HAP-1 (cell line): ENCODE measurements at regions not wholly inside any gene's neighbourhood (a gene's known extent, or its start where the extent isn't known, plus 50 kb on each side); places are given as distances from the start of the nearest gene placed in this dataset.
"Not testable (repeated sequence)": the region's sequence is repeated elsewhere in the genome, so short reads cannot be mapped to it uniquely, and the experiment has no call there.

Experiments
- DNase-seq, 2 experiments: peaks; one replicate each; pipeline ENCODE4 v3.0.0-alpha.2; 2016 to 2020; ENCODE audit warnings: low spot score in 2 of 2
- H3K27me3 ChIP-seq: fragments of 250-450 bp; sonication (Bioruptor Pico); 2 replicates; pipeline ENCODE4 v1.5.1; 2020; ENCODE audit warnings: low read depth, mild to moderate bottlenecking, moderate library complexity
- H3K36me3 ChIP-seq: fragments of 250-450 bp; sonication (Bioruptor Pico); replicated peaks from 2 replicates; pipeline ENCODE4 v1.5.1; 2020; ENCODE audit warnings: mild to moderate bottlenecking
- H3K4me1 ChIP-seq: fragments of 250-450 bp; sonication (Bioruptor Pico); 2 replicates; pipeline ENCODE4 v1.5.1; 2020; ENCODE audit warnings: mild to moderate bottlenecking
- H3K4me3 ChIP-seq: fragments of 250-450 bp; sonication (Bioruptor Pico); 2 replicates; pipeline ENCODE4 v1.5.1; 2020; ENCODE audit warnings: mild to moderate bottlenecking, moderate library complexity
- H3K9me3 ChIP-seq: fragments of 250-450 bp; sonication (Bioruptor Pico); 2 replicates; pipeline ENCODE4 v1.5.1; 2020; ENCODE audit warnings: mild to moderate bottlenecking, moderate library complexity
- in situ Hi-C: fragments of 300-500 bp; cut with MboI; formaldehyde crosslinking; loops from 3 replicates; pipeline ENCODE4 v1.14.3; 2020; ENCODE audit warnings: low sequenced_read_pairs, inconsistent platforms, mixed read lengths

DNA sequence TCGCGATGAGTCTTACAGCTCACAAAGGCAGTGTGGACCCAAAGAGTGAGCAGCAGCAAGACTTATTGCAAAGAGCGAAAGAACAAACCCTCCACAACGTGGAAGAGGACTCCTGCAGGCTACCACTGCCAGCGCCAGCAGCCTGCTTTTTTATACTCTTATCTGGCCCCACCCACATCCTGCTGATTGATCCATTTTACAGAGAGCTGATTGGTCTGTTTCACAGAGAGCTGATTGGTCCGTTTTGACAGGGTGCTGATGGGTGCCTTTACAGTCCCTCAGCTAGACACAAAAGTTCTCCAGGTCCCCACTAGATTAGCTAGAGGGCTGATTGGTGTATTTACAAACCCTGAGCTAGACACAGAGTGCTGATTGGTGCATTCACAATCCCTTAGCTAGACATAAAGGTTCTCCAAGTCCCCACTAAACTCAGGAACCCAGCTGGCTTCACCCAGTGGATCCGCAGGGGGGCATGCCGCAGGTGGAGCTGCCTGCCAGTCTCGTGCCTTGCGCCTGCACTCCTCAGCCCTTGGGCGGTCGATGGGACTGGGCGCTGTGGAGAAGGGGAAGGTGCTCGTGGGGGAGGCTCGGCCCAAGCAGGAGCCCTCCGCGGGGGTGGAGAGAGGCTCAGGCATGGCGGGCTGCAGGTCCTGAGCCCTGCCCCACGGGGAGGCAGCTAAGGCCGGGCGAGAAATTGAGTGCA lies 75.7 kb downstream of the QDPR start:
- DNase-seq, H3K36me3 ChIP-seq, H3K4me1 ChIP-seq, H3K27me3 ChIP-seq, H3K9me3 ChIP-seq, H3K4me3 ChIP-seq, in situ Hi-C loops: not testable (repeated sequence)

DNA sequence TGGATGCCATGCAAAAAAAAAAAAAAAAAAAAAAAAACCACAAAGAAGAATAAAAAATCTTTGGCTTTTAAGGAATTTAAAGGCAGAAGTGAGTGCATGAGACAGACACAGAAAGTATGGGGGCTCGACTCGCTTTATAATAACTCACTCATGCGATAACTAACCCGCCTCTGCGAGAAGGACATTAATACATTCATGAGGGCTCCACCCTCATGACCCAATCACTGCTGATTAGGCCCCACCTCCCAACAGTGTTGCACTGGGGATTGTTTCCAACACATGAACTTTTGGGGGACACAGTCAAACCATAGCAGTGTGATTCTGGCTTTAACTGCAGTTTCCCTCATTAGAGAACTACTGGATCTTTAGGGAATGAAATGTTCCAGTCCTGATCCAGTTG lies 78.1 kb downstream of the QDPR start:
- Histone ChIP-seq H3K27me3 (no peaks in the 10 kb centered on the region; the same call in 1 of the 2 replicates), H3K4me3 (no peak overlapping the region), H3K36me3 (no peaks in the 10 kb centered on the region), H3K4me1 (no peaks in the 10 kb centered on the region), H3K9me3 (no peaks in the 10 kb centered on the region)
- in situ Hi-C loops, result no loop called here
- DNase-seq, result no peak

DNA sequence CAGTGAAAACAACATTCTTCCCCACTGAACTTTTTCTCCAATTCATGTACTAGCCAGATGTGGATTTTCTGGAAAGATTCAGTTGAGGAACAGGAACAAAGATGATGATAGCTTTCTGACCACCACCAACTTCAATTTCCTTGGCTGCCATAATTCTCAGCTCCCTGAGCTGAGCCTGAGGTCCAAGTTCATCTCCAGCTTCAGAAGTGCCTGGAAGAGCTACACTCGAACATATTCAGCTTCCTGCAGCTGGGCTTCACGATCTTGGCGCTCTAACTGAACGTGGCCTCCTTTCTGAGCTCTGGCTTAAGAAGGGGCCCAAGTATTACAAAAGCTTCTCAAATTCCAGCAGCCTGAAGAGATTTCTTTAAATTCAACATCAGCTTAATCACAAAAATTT lies 83.9 kb downstream of the QDPR start:
- no peak overlapping the region for H3K4me3 ChIP-seq
- peaks cover 3% of the 10 kb centered on the region; the same call in 1 of the 2 replicates for H3K27me3 ChIP-seq
- no peaks in the 10 kb centered on the region for H3K9me3 ChIP-seq
- H3K36me3 ChIP-seq, result no peaks in the 10 kb centered on the region
- in situ Hi-C loops, result no loop called here
- H3K4me1 ChIP-seq, result no peaks in the 10 kb centered on the region
- no peak for DNase-seq

DNA sequence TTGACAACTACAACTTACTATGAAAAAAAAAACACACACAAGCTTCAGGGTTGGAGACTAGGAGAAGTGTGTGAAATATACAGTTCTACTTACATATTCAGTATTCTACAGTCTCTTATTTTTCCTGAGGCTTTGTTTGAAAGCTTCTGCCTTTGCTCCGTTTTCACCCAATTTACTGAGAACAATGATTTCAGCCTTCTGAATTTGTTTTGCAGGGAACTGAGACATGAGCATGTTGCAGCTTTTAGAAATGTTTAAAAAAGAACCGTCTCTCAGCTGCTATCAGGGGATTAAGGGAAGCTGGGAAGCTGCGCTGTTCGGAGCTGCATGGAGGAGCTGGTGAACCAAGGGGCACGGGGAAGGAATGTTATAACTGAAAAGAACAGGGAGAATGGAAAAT lies 85.7 kb downstream of the QDPR start:
- in situ Hi-C loops, result no loop called here
- Histone ChIP-seq H3K4me1 (no peaks in the 10 kb centered on the region), H3K4me3 (no peak overlapping the region), H3K36me3 (no peaks in the 10 kb centered on the region), H3K9me3 (no peaks in the 10 kb centered on the region), H3K27me3 (0 out of 2 replicates have a peak, but pooled peaks cover 3% of the 10 kb centered on the region)
- DNase-seq, result no peak

DNA sequence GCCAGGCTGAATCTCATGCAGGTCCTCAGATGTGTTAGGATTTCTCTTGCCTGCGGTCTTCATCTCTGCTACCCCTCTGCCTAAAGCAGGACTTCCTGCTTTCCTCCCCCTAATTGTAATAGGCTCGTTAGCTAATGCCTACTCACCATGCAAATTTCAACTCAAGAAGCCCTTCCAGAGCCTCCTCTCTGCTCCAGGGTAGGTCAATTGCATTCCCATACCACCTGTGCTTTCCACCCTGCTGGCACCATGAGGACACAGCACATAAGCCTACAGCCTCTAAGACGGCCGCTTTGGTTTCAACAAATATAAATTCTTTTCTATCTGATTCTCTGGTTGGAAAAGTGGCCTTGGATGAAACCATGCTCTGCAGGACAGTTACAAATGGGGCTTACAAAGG lies 93.9 kb downstream of the QDPR start:
- no peaks in the 10 kb centered on the region for H3K36me3 ChIP-seq
- DNase-seq, result no peak
- in situ Hi-C loops, result no loop called here

DNA sequence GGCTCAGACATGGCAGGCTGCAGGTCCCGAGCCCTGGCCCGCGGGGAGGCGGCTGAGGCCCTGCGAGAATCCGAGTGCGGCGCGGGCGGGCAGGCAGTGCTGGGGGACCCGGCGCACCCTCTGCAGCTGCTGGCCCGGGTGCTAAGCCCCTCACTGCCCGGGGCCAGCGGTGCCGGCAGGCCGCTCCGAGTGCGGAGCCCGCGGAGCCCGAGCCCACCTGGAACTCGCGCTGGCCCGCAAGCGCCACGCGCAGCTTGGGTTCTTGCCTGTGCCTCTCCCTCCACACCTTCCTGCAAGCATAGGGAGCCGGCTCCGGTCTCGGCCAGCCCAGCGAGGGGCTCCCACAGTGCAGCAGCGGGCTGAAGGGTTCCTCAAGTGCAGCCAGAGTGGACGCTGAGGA lies 97.5 kb downstream of the QDPR start:
- no peaks in the 10 kb centered on the region; the same call in 1 of the 2 replicates for H3K27me3 ChIP-seq
- no peaks in the 10 kb centered on the region for H3K9me3 ChIP-seq
- in situ Hi-C loops, result no loop called here
- H3K4me1 ChIP-seq, result no peaks in the 10 kb centered on the region
- no peak for DNase-seq
- no peak overlapping the region for H3K4me3 ChIP-seq
- no peaks in the 10 kb centered on the region for H3K36me3 ChIP-seq

More for the DNA sequence above, 93.9 kb downstream of the QDPR start:
- H3K27me3 ChIP-seq, result no peaks in the 10 kb centered on the region; the same call in 1 of the 2 replicates
- H3K9me3 ChIP-seq, result no peaks in the 10 kb centered on the region
- no peaks in the 10 kb centered on the region for H3K4me1 ChIP-seq
- no peak overlapping the region for H3K4me3 ChIP-seq

DNA sequence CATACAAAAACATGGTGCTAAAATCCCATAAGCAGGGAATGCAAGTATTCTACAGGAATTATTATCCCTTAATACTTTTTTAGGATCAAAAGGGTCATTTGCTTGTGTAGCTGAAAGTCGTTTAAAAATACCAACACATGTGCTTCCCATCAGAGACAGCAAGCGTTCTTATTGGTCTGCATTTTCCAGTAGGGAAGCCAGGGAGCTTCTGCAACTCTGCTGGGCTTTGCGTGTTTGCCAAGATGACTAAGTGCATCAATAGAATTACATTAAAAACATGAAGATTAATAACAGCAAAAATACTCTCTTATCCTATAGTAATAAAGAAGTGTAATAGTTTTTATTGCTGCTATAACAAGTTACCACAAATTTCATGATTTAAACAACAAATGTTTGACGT lies 111.2 kb downstream of the QDPR start:
- in situ Hi-C loops, result no loop called here
- no peaks in the 10 kb centered on the region for H3K36me3 ChIP-seq
- no peaks in the 10 kb centered on the region for H3K9me3 ChIP-seq
- no peaks in the 10 kb centered on the region for H3K27me3 ChIP-seq
- DNase-seq, result no peak
- no peaks in the 10 kb centered on the region for H3K4me1 ChIP-seq
- H3K4me3 ChIP-seq, result no peak overlapping the region

DNA sequence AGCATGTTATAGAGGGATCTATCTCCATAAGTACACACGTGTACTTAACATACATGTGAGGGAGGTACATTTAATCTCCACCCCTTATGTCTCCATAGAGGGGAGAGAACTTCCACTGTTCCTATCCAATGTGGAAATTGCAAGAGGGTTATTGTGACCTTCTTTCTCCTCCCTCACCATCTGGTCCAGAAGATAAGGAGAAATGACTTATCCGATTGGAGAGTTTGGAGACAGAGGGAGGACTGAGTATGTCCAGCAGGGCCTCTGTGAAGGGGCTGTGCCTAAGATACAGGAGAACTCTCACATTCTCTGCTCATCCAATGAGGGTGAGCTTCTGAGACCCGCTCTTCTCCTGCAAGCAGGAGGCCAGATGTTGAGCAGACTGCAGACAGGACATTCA lies 113.1 kb downstream of the QDPR start:
- Histone ChIP-seq H3K4me3 (no peak overlapping the region), H3K9me3 (no peaks in the 10 kb centered on the region), H3K4me1 (no peaks in the 10 kb centered on the region), H3K27me3 (no peaks in the 10 kb centered on the region), H3K36me3 (no peaks in the 10 kb centered on the region)
- DNase-seq, result no peak
- in situ Hi-C loops, result no loop called here

DNA sequence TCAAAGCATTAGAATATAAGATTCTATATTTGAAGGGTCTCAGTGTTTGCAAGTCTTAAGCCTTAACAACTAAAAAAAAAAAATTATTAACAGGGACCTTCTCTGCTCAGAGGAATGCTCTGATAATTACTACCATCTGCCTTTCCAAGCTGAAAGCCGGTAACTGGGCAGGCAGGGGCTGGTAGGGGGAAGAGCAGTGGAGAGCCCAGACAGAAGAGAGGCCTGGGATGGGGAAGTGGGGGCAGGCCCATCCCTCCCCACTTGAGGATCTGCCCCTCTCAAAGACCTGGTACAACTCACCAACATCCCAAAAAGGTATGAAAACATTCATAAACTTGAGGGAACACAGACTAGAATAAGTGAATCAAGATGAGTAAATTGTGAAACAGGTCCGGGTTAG lies 113.9 kb downstream of the QDPR start:
- no peak overlapping the region for H3K4me3 ChIP-seq
- no peaks in the 10 kb centered on the region for H3K27me3 ChIP-seq
- H3K4me1 ChIP-seq, result no peaks in the 10 kb centered on the region
- H3K36me3 ChIP-seq, result no peaks in the 10 kb centered on the region
- in situ Hi-C loops, result no loop called here
- no peaks in the 10 kb centered on the region for H3K9me3 ChIP-seq
- DNase-seq, result no peak

DNA sequence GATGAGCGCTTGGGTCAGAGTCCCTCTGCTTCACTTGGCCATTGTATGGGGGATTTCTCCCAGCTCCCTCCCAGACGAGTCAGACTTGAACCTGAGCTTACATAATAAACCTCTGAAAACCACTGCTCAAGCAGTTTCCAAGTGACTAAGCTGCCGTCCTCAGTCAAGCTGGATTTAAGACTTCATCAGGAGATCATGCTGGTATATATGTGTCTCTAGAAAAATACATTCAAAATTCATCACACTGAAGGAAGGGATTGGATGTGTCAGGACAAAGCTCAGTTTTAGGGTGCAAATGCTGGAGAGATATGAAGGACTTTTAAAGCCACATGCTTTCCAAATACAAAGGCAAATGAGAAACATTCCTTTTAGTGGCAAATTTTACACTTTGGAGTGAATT lies 114.3 kb downstream of the QDPR start:
- H3K36me3 ChIP-seq, result no peaks in the 10 kb centered on the region
- no peaks in the 10 kb centered on the region for H3K27me3 ChIP-seq
- no peaks in the 10 kb centered on the region for H3K9me3 ChIP-seq
- DNase-seq, result no peak
- H3K4me3 ChIP-seq, result no peak overlapping the region
- in situ Hi-C loops, result no loop called here
- no peaks in the 10 kb centered on the region for H3K4me1 ChIP-seq

DNA sequence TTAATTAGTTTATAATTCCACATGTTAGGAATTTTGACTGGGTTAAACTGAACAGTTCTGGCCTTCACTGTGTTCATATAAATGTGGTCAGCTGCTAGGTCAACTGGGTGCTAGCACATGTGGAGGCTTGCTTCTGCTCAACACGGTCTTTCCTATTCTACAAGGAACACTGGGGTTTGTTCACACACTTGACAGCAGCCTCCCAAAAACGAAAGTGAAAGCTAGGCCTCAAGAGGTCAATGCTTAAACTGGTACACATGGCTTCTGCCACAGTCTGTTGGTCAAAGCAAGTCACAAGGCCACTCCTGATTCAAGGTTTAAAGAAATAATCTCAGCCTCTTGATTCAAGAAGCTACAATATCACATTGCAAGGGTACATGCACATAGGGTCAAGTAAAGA lies 126.5 kb downstream of the QDPR start:
- no peaks in the 10 kb centered on the region for H3K27me3 ChIP-seq
- no peaks in the 10 kb centered on the region for H3K36me3 ChIP-seq
- no peak for DNase-seq
- H3K4me1 ChIP-seq, result no peaks in the 10 kb centered on the region
- in situ Hi-C loops, result no loop called here
- no peak overlapping the region for H3K4me3 ChIP-seq
- H3K9me3 ChIP-seq, result no peaks in the 10 kb centered on the region

DNA sequence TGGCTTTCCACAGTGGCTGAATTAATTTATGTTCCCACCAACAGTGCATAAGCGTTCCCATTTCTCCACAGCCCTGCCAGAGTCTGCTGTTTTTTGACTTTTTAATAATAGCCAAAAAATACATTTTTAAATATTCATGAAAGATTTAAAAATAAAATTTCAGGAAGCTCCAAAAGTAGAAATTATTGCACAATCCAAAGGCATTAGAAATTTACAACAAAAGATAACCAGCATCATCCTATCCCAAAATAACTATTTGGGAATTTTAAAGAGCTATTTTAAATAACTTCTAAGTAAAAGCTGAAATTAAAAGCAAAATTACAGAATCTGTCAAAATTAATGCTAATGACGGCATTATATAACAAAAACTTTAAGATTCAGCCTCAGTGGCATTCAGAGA lies 131.5 kb downstream of the QDPR start:
- in situ Hi-C loops, result no loop called here

DNA sequence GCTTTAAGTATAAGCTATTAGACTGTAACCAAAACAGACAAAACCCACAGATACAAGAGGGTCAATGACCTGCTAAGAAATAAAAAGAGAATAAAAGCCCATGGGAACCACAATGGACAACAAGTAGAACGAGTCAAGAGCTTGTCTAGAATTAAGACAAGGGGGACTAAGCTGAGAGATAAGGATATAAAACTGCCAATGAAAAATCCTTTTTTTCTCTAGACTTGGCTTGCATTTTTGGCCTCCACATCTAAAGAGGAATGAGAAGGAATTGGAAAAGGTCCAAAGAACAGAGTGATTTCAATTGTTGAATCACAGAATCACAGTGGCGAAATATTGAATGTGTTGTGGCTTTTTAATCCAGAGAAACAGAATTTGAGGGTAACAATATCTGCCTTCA lies 135.7 kb downstream of the QDPR start:
- Histone ChIP-seq H3K4me3 (no peak overlapping the region), H3K9me3 (no peaks in the 10 kb centered on the region), H3K36me3 (no peaks in the 10 kb centered on the region), H3K27me3 (no peaks in the 10 kb centered on the region), H3K4me1 (no peaks in the 10 kb centered on the region)
- DNase-seq, result no peak
- in situ Hi-C loops, result no loop called here

More for the DNA sequence above, 131.5 kb downstream of the QDPR start:
- Histone ChIP-seq H3K4me3 (no peak overlapping the region), H3K27me3 (no peaks in the 10 kb centered on the region), H3K36me3 (no peaks in the 10 kb centered on the region), H3K9me3 (no peaks in the 10 kb centered on the region), H3K4me1 (no peaks in the 10 kb centered on the region)
- no peak for DNase-seq

DNA sequence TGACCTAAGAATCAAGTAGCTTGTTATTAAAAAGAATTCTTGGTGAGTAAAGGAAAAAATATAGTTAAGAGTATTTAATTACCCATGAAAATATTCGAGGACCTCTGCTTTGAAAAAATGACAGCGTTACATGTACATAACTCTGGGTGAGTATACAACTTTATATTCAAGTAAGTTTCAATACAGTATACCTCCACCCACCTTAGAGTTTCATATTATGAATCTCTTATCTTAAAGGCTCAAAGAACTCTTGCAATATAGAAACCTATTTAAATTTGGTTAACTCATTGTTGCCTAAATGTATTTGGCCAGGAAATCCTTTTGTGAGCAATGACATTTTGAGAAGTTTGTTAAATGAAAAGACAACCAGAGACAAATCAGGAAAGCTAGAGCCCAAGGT lies 138.2 kb downstream of the QDPR start:
- Histone ChIP-seq H3K27me3 (no peaks in the 10 kb centered on the region), H3K4me1 (no peaks in the 10 kb centered on the region), H3K4me3 (no peak overlapping the region), H3K9me3 (no peaks in the 10 kb centered on the region), H3K36me3 (no peaks in the 10 kb centered on the region)
- DNase-seq, result no peak
- in situ Hi-C loops, result no loop called here

DNA sequence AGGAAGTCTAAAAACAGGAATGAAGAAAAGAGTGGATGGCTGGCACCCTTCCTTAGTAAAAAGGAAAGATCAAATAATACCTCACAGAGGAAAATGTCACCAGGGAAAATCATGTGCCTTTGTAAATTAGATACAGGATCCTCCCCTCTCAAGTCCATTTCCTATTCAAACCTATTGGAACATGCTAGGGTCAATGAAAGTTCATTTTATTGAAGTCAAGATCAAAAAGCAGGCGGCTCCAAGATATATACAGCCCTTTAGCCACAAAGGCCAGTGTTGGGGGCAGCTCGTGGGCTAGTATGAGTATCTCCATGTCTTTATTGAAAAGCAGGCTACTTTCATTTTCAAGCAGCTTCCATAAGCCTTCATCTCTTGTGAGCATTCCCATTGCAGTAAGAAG lies 141.1 kb downstream of the QDPR start:
- Histone ChIP-seq H3K27me3 (no peaks in the 10 kb centered on the region), H3K4me3 (no peak overlapping the region), H3K4me1 (no peaks in the 10 kb centered on the region), H3K9me3 (no peaks in the 10 kb centered on the region; the same call in 1 of the 2 replicates), H3K36me3 (no peaks in the 10 kb centered on the region)
- in situ Hi-C loops, result no loop called here
- DNase-seq, result no peak
